ENCODE measurements at regions not wholly inside any gene's neighbourhood (a gene's known extent, or its start where the extent isn't known, plus 50 kb on each side); places are given as distances from the start of the nearest gene placed in this dataset.

DNA sequence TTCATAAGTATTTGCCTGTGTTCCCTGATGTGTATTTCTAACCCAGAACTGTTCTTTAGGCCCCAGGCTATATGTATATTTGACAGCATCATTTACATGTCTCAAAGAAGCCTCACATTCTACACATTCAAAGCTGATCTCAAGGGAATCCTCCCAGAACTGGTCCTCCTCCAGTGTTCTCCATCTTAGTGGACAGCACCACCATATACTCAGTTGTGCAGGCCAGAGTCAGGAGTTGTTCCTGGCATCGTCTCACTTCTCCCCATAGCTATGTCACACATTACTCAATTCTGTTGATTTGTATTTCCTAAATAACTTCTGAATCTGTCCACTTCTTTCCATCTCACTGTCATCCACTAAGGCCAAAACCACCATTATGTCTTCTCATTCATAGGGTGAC, 82.8 kb upstream of the TRPC3 start:
- no peak overlapping the region for H3K9ac ChIP-seq (ENCODE audit: insufficient read depth in 1 of 2, low read length in 2 of 2)
- no peaks in the 10 kb centered on the region for H3K36me3 ChIP-seq (ENCODE audit: control insufficient read depth in 4 of 4, insufficient read depth in 4 of 4, low read length in 4 of 4)
- H3K4me1 ChIP-seq (ENCODE audit: control insufficient read depth in 5 of 5, insufficient read depth in 5 of 5, low read length in 5 of 5): no peaks in the 10 kb centered on the region
- no peak for ATAC-seq (ENCODE audit: insufficient read depth, low FRiP score)
- no peak overlapping the region for H3K4me3 ChIP-seq
- H3K27ac ChIP-seq (ENCODE audit: low read depth in 1 of 2, low read length in 1 of 2): no peak overlapping the region
- no peak for TF ChIP-seq CTCF (IDR thresholded peaks at IDR 0.05; ENCODE audit: control extremely low read depth, extremely low read depth)
- H3K9me3 ChIP-seq (ENCODE audit: control insufficient read depth in 4 of 4, insufficient read depth in 3 of 4, low read length in 3 of 4): peaks cover 0 to 4% (median 0%) of the 10 kb centered on the region in 4 donors
- no peak for DNase-seq
- whole genome bisulfite sequencing, 2 donors: 89 to 90% methylated on average over 1 of the region's 1 CpG
- no peaks in the 10 kb centered on the region for H3K27me3 ChIP-seq (ENCODE audit: control insufficient read depth in 3 of 3, insufficient read depth in 3 of 3, low read length in 2 of 3)

GRCh38 chr4:122027203-122027602, 75.3 kb upstream of the TRPC3 start:
- Histone ChIP-seq H3K27ac (ENCODE audit: low read depth in 1 of 2, low read length in 1 of 2) (no peak overlapping the region), H3K36me3 (ENCODE audit: control insufficient read depth in 4 of 4, insufficient read depth in 4 of 4, low read length in 4 of 4) (no peaks in the 10 kb centered on the region), H3K9me3 (ENCODE audit: control insufficient read depth in 4 of 4, insufficient read depth in 3 of 4, low read length in 3 of 4) (peaks cover 0 to 4% (median 0%) of the 10 kb centered on the region in 4 donors), H3K9ac (ENCODE audit: insufficient read depth in 1 of 2, low read length in 2 of 2) (no peak overlapping the region), H3K27me3 (ENCODE audit: control insufficient read depth in 3 of 3, insufficient read depth in 3 of 3, low read length in 2 of 3) (no peaks in the 10 kb centered on the region), H3K4me3 (no peak overlapping the region), H3K4me1 (ENCODE audit: control insufficient read depth in 5 of 5, insufficient read depth in 5 of 5, low read length in 5 of 5) (no peaks in the 10 kb centered on the region)
- DNase-seq (no peak), ATAC-seq (ENCODE audit: insufficient read depth, low FRiP score) (no peak)
- 75 to 89% methylated on average over 2 of the region's 2 CpGs for WGBS, 2 donors
- TF ChIP-seq CTCF (IDR thresholded peaks at IDR 0.05; ENCODE audit: control extremely low read depth, extremely low read depth): no peak

DNA sequence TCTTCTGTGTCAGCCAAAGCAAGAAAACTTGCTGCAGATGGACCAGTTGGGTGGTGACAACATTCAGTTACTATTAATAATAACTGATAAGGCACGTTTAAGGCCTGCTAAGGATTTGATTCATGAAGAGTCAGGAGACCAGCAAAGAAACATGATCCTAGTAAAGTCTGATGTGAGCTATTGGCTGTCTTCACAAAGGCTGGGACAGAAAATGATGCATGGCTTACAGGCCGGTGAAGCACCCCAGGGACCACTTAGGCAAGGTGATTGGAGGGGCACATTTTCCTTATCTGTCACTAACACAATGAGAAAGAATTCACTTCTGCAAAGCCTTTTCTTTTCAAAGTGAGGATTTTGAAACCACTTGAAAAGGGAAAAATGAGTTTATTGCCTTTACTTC, 65.4 kb upstream of the TRPC3 start:
- ATAC-seq (ENCODE audit: insufficient read depth, low FRiP score): no peak
- peaks cover 0 to 5% (median 0%) of the 10 kb centered on the region in 5 donors for H3K4me1 ChIP-seq (ENCODE audit: control insufficient read depth in 5 of 5, insufficient read depth in 5 of 5, low read length in 5 of 5)
- WGBS, 2 donors: 22 to 26% methylated on average over 2 of the region's 2 CpGs
- H3K36me3 ChIP-seq (ENCODE audit: control insufficient read depth in 4 of 4, insufficient read depth in 4 of 4, low read length in 4 of 4): no peaks in the 10 kb centered on the region
- no peaks in the 10 kb centered on the region for H3K27me3 ChIP-seq (ENCODE audit: control insufficient read depth in 3 of 3, insufficient read depth in 3 of 3, low read length in 2 of 3)
- H3K4me3 ChIP-seq: no peak overlapping the region
- TF ChIP-seq CTCF (IDR thresholded peaks at IDR 0.05; ENCODE audit: control extremely low read depth, extremely low read depth): no peak
- H3K9ac ChIP-seq (ENCODE audit: insufficient read depth in 1 of 2, low read length in 2 of 2): no peak overlapping the region
- peaks cover 0 to 2% (median under 1%) of the 10 kb centered on the region in 4 donors for H3K9me3 ChIP-seq (ENCODE audit: control insufficient read depth in 4 of 4, insufficient read depth in 3 of 4, low read length in 3 of 4)
- no peak overlapping the region for H3K27ac ChIP-seq (ENCODE audit: low read depth in 1 of 2, low read length in 1 of 2)
- no peak for DNase-seq

DNA sequence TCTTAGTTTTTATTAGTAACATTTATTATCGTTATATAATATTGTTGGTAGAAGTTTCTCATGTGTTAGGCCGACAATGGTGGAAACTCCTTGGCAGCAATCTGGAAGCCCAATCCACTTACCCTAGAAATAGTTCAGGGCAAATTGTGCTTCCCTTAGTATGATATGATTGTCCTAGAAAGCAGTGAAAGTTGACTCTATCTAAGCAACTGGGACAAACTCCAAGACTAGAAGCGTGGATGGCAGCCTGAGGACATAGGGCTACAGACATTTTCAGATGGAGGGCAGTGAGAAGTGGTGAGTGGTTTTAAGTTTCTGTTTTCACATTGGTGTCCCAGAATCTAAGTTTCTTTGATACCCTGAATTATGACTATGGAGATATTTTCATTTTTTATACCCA, 63.3 kb upstream of the TRPC3 start:
- ATAC-seq (ENCODE audit: insufficient read depth, low FRiP score) (no peak), DNase-seq (no peak)
- Histone ChIP-seq H3K4me3 (no peak overlapping the region), H3K27ac (ENCODE audit: low read depth in 1 of 2, low read length in 1 of 2) (no peak overlapping the region), H3K4me1 (ENCODE audit: control insufficient read depth in 5 of 5, insufficient read depth in 5 of 5, low read length in 5 of 5) (peaks cover 0 to 5% (median 0%) of the 10 kb centered on the region in 5 donors), H3K36me3 (ENCODE audit: control insufficient read depth in 4 of 4, insufficient read depth in 4 of 4, low read length in 4 of 4) (no peaks in the 10 kb centered on the region), H3K27me3 (ENCODE audit: control insufficient read depth in 3 of 3, insufficient read depth in 3 of 3, low read length in 2 of 3) (no peaks in the 10 kb centered on the region), H3K9ac (ENCODE audit: insufficient read depth in 1 of 2, low read length in 2 of 2) (no peak overlapping the region), H3K9me3 (ENCODE audit: control insufficient read depth in 4 of 4, insufficient read depth in 3 of 4, low read length in 3 of 4) (peaks cover 0 to 2% (median under 1%) of the 10 kb centered on the region in 4 donors)
- 92 to 93% methylated on average over 3 of the region's 3 CpGs for WGBS, 2 donors
- no peak for TF ChIP-seq CTCF (IDR thresholded peaks at IDR 0.05; ENCODE audit: control extremely low read depth, extremely low read depth)
